PC-9 (cell line): ENCODE measurements at regions not wholly inside any gene's neighbourhood (a gene's known extent, or its start where the extent isn't known, plus 50 kb on each side); places are given as distances from the start of the nearest gene placed in this dataset.

Experiments used
- BruUV-seq: library from RNA; stranded (reverse); fragments of 400-500 nt; replicated peaks from 2 replicates; lab custom pipeline; 2021; lab: Mats Ljungman, UMichigan
- CTCF ChIA-PET: fragments of 300-600 bp; sonication (Branson Sonifier 250); formaldehyde crosslinking; loops from one replicate; lab custom pipeline; 2022; ENCODE audit warnings: antibody characterized with exemption; lab: Charles Lee
- POLR2A ChIA-PET: fragments of 300-600 bp; sonication (Branson Sonifier 250); formaldehyde crosslinking; loops from one replicate; lab custom pipeline; 2022; ENCODE audit warnings: antibody characterized with exemption; ENCODE audit not compliant: unreplicated experiment; lab: Charles Lee
- DNase-seq, 2 experiments: peaks; one replicate each; pipeline versions ENCODE4 v3.0.0 to v3.0.0-alpha.2; 2015 to 2022; ENCODE audit warnings: mixed read lengths in 1 of 2
- H2AFZ ChIP-seq: fragments of 200-600 bp; sonication (generic); 2 replicates; pipeline ENCODE4 v1.8.1; 2017; ENCODE audit warnings: antibody characterized with exemption
- H3F3A ChIP-seq: fragments of 200-600 bp; sonication (generic); 2 replicates; pipeline ENCODE4 v1.8.1; 2017; ENCODE audit warnings: antibody characterized with exemption, mild to moderate bottlenecking, low read depth; ENCODE audit not compliant: insufficient read depth
- H3K27ac ChIP-seq: fragments of 200-600 bp; sonication (generic); 2 replicates; pipeline ENCODE4 v1.6.1; 2016; ENCODE audit warnings: mixed run types
- H3K27me3 ChIP-seq: fragments of 200-600 bp; sonication (generic); 2 replicates; pipeline ENCODE4 v1.6.1; 2016; ENCODE audit warnings: low read depth, mixed run types; ENCODE audit not compliant: insufficient read depth
- H3K36me3 ChIP-seq: fragments of 200-600 bp; sonication (generic); 2 replicates; pipeline ENCODE4 v1.6.1; 2016; ENCODE audit warnings: low read depth, mixed run types
- H3K4me1 ChIP-seq: fragments of 200-600 bp; sonication (generic); replicated peaks from 2 replicates; pipeline ENCODE4 v1.6.1; 2016; ENCODE audit warnings: mixed run types; ENCODE audit not compliant: insufficient read depth
- H3K4me2 ChIP-seq: fragments of 200-600 bp; sonication (generic); 2 replicates; pipeline ENCODE4 v1.6.1; 2017; ENCODE audit warnings: mixed run types
- H3K4me3 ChIP-seq: fragments of 200-600 bp; sonication (generic); 2 replicates; pipeline ENCODE4 v1.6.1; 2016; ENCODE audit warnings: mixed run types
- H3K79me2 ChIP-seq: fragments of 200-600 bp; sonication (generic); 2 replicates; pipeline ENCODE4 v1.6.1; 2017; ENCODE audit warnings: low read depth, mixed run types
- H3K9me2 ChIP-seq: fragments of 200-600 bp; sonication (generic); 2 replicates; pipeline ENCODE4 v1.8.1; 2017; ENCODE audit warnings: mild to moderate bottlenecking; ENCODE audit not compliant: insufficient read depth
- H3K9me3 ChIP-seq: fragments of 200-600 bp; sonication (generic); 2 replicates; pipeline ENCODE4 v1.8.1; 2016; ENCODE audit warnings: low read depth; ENCODE audit not compliant: insufficient read depth
- H4K20me1 ChIP-seq: fragments of 200-600 bp; sonication (generic); 2 replicates; pipeline ENCODE4 v1.8.1; 2017; ENCODE audit not compliant: insufficient read depth
- EZH2 ChIP-seq: fragments of 200-600 bp; sonication (generic); IDR thresholded peaks from 2 replicates; pipeline ENCODE4 v1.8.0; 2017; ENCODE audit warnings: antibody characterized with exemption, low read depth
- intact Hi-C: fragments of 100-400 bp; cut with micrococcal nuclease; formaldehyde crosslinking; loops from one replicate; pipeline ENCODE4 v1.10.0; 2022; ENCODE audit not compliant: unreplicated experiment
- TF ChIP-seq, protein P1 (sequence below): fragments of 200-600 bp; sonication (generic); conservative IDR thresholded peaks from 2 replicates; pipeline ENCODE4 v1.6.1; 2017; ENCODE audit warnings: mixed run types, antibody characterized with exemption, mild to moderate bottlenecking, moderate library complexity

DNA sequence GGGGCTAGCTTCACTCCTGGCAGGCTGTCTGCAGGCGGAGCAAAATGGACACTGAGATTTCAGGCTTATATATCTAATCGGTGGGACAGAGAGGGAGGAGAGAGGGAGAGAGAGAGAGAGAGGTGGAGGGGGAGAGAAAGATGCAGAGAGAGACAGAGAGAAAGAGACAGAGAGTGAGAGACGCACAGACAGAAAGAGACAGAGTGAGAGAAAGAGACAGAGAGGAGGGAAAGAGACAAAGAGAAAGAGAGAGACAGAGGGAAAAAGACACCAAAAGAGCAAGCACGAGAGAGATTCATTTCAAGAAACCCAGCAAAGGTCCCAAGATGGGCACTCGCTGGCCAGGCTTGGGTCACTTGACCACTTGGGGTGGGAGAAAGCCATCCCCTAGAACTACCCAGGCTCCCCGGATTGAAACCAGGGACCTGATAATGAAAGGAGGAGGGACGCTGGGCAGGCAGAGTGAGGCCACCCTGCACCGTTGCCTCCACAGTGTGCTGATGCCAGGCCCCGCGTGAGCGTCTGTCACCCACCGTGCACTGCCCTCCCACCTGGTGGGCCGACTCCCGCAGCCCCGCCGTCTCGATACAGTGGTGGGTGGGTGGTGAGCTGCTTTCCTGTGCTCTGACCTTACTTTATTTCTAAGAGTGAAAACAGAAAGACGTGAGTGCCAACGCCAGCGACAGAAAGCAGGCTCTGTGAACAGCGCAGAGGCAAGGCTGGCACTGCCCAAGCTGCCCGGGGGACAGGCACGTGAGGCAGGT lies 67.9 kb upstream of the SLCO4A1 start:
- ChIA-PET POLR2A (interaction anchor here (0.7 kb wide), 1 partner anchor 275 kb away, joined by 5 read pairs; no protein-coding TSS in a partner anchor), CTCF (no interaction called here)
- no peaks in the 10 kb centered on the region for H3K4me1 ChIP-seq
- no TSS peak for BruUV-seq
- no peaks in the 10 kb centered on the region for H3K9me3 ChIP-seq
- peaks cover 11% of the 10 kb centered on the region; the same call in 1 of the 2 replicates for H3F3A ChIP-seq
- H3K79me2 ChIP-seq = no peaks in the 10 kb centered on the region
- no peaks in the 10 kb centered on the region for H3K9me2 ChIP-seq
- H3K4me3 ChIP-seq = no peak overlapping the region
- peaks cover 4% of the 10 kb centered on the region; the same call in 1 of the 2 replicates for H4K20me1 ChIP-seq
- H2AFZ ChIP-seq = no peak overlapping the region
- no peak overlapping the region for H3K27ac ChIP-seq
- no peak for DNase-seq
- no peak overlapping the region for H3K4me2 ChIP-seq
- intact Hi-C loops = no loop called here
- no peak for TF ChIP-seq EZH2
- TF ChIP-seq, protein P1, sequence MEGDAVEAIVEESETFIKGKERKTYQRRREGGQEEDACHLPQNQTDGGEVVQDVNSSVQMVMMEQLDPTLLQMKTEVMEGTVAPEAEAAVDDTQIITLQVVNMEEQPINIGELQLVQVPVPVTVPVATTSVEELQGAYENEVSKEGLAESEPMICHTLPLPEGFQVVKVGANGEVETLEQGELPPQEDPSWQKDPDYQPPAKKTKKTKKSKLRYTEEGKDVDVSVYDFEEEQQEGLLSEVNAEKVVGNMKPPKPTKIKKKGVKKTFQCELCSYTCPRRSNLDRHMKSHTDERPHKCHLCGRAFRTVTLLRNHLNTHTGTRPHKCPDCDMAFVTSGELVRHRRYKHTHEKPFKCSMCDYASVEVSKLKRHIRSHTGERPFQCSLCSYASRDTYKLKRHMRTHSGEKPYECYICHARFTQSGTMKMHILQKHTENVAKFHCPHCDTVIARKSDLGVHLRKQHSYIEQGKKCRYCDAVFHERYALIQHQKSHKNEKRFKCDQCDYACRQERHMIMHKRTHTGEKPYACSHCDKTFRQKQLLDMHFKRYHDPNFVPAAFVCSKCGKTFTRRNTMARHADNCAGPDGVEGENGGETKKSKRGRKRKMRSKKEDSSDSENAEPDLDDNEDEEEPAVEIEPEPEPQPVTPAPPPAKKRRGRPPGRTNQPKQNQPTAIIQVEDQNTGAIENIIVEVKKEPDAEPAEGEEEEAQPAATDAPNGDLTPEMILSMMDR = no peak
- peaks cover 94% of the 10 kb centered on the region for H3K27me3 ChIP-seq
- no peaks in the 10 kb centered on the region for H3K36me3 ChIP-seq

DNA sequence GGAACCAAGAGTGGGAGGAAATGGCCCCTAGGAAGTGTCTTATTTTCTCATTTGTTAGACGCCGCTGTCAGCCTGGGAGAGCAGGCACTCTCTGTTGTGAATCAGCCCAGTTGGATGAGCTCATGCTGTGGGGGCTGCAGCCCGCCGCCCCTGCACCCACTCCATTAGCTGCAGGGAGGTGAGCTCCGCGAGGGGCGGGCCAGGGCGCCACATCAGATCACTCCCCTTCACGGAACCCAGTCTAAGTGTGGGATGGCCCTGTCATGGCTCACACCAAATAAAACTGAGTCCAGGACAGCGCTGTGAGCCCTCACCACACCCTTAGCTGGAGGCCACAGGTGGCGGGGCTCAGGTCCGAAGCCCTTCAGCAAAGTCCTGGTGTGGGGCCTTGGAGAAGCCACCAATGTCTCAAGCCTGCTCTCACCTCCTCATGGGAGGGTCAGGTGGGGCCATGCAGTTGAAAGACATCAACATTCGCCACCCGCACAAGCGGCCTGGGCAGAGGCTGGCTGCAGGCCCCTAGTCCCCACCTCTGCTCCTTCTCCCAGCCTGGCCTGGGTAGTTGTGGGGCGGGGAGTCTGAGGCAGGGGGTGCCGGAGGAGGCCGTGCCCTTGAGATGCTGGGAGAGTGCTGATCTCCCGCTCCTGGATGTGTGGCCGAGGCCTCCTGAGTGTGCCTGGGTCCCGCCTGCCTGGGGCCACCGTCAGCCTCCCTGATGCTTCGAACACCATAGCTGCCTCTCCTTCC lies 66.2 kb upstream of the SLCO4A1 start:
- TF ChIP-seq, protein P1 = no peak
- TF ChIP-seq EZH2 = no peak
- peaks cover 7% of the 10 kb centered on the region; the same call in 1 of the 2 replicates for H3F3A ChIP-seq
- no peak overlapping the region for H3K27ac ChIP-seq
- H3K79me2 ChIP-seq = no peaks in the 10 kb centered on the region
- no peak for DNase-seq
- ChIA-PET CTCF (interaction anchor here (0.6 kb wide), 1 partner anchor 48 kb away, joined by 4 read pairs; no protein-coding TSS in a partner anchor), POLR2A (interaction anchor here (0.7 kb wide), 2 partner anchors 146 to 1253 kb away, joined by 3 read pairs; no protein-coding TSS in a partner anchor)
- no peaks in the 10 kb centered on the region for H3K9me2 ChIP-seq
- no TSS peak for BruUV-seq
- H3K9me3 ChIP-seq = no peaks in the 10 kb centered on the region
- H3K36me3 ChIP-seq = no peaks in the 10 kb centered on the region
- intact Hi-C loops = no loop called here
- H3K27me3 ChIP-seq = peaks cover 94% of the 10 kb centered on the region
- H3K4me2 ChIP-seq = no peak overlapping the region
- no peak overlapping the region for H3K4me3 ChIP-seq
- no peak overlapping the region for H2AFZ ChIP-seq
- H3K4me1 ChIP-seq = no peaks in the 10 kb centered on the region
- peaks cover 9% of the 10 kb centered on the region; the same call in 1 of the 2 replicates for H4K20me1 ChIP-seq

DNA sequence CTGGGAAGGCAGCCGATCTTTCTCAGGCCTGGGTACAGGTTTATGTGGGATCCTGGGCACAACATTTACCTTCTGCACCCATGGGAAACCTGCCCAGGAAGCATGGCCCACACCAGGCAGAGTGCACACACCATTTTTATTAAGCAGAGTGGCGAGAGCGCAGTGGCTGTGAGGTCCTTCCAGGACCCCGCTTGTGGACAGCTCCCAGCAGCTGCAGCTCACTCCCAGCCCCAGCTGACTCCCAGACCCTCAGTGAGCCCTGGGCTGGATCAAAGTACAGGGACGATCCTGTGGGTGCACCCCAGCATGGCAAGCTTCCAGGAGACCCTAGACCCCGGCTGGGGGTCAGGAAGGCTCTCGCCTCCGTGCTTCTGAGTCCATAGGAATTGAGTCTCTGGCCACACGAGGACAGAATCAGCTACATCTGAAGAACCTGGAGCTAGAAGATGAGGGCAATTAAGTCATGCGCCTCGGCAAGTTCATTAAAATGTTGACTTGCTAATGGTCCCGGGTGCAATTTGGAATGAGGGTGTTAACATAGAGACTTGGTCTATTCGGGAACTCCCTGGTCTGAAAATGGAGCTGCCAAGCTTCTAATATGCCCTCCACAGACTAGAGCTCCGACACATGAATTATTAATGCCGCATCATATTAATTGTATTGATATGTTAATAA lies 65.4 kb upstream of the SLCO4A1 start:
- intact Hi-C loops = no loop called here
- Histone ChIP-seq H3K27ac (no peak overlapping the region), H3F3A (0 out of 2 replicates have a peak, but pooled peaks cover 5% of the 10 kb centered on the region), H3K9me2 (no peaks in the 10 kb centered on the region), H3K4me1 (no peaks in the 10 kb centered on the region; the same call in 1 of the 2 replicates), H2AFZ (no peak overlapping the region), H3K4me3 (no peak overlapping the region), H3K27me3 (peaks cover 100% of the 10 kb centered on the region), H4K20me1 (peaks cover 9% of the 10 kb centered on the region; the same call in 1 of the 2 replicates), H3K9me3 (no peaks in the 10 kb centered on the region), H3K4me2 (no peak overlapping the region), H3K79me2 (no peaks in the 10 kb centered on the region), H3K36me3 (no peaks in the 10 kb centered on the region)
- POLR2A ChIA-PET = interaction anchor here (0.7 kb wide), 1 partner anchor 147 kb away, joined by 3 read pairs; no protein-coding TSS in a partner anchor
- CTCF ChIA-PET = interaction anchor here (0.6 kb wide), 1 partner anchor 47 kb away, joined by 4 read pairs; no protein-coding TSS in a partner anchor
- DNase-seq = no peak
- TF ChIP-seq, protein P1 = no peak
- TF ChIP-seq EZH2 = no peak
- no TSS peak for BruUV-seq
